ENCODE measurements at regions not wholly inside any gene's neighbourhood (a gene's known extent, or its start where the extent isn't known, plus 50 kb on each side); places are given as distances from the start of the nearest gene placed in this dataset.

DNA sequence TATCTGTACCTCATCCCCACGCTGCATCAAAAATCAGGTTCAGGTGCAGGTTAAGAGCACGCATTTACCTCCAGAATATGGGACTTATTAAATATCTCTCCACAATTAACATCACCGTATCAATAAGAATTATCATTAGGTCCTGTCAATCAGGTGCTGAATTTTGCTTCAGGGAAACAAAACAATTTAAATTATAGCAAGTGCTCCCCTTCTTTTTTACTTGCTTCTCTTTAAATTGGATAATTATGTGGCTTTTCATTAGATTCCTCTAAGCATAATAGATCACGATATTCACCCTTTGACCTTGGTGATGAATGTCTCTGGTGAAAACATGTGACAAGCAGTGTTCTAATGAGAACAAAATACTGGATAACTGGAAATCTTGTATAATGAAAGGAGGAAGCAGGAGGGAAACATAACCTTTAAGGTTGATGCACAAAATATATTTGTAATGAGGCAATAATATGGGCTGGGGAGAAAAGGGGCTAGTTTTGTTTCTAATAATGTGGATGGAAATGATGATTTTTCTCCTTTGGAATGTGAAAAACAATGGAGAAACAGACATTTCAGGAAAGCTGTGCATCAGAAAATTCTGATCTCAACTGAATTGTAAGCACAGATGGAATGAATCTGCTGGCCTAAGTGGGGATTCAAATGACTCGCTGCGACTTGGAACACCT lies 166.9 kb downstream of the SNX10 start:
- H3K4me3 ChIP-seq (ENCODE audit: low read depth, low read length), result no peak overlapping the region
- H3K9ac ChIP-seq (ENCODE audit: low read length), result no peak overlapping the region
- no peak overlapping the region for H2AK5ac ChIP-seq (ENCODE audit: low read length)
- no peak overlapping the region for H4K91ac ChIP-seq (ENCODE audit: low read depth, low read length)
- H3K79me2 ChIP-seq (ENCODE audit: control insufficient read depth, insufficient read depth, low read length, poor library complexity), result no peaks in the 10 kb centered on the region
- no peak overlapping the region for H3K23ac ChIP-seq (ENCODE audit: low read length)
- no peaks in the 10 kb centered on the region for H3K9me3 ChIP-seq (ENCODE audit: insufficient read depth, low read depth, low read length)
- H3K4me2 ChIP-seq (ENCODE audit: low read length), result no peak overlapping the region
- no peak overlapping the region for H3K4ac ChIP-seq (ENCODE audit: low read depth, low read length)
- WGBS (ENCODE audit: extremely low coverage, insufficient coverage, insufficient read length), result no CpG with 5 or more reads among the region's 6 CpGs
- no peaks in the 10 kb centered on the region for H3K79me1 ChIP-seq (ENCODE audit: low read length)
- peaks cover 0 to 2% of the 10 kb centered on the region in 2 experiments for H3K4me1 ChIP-seq (ENCODE audit: control insufficient read depth in 1 of 2, insufficient read depth in 2 of 2, low read length in 2 of 2)
- no peak overlapping the region for H4K12ac ChIP-seq (ENCODE audit: low read depth, low read length)
- no peak overlapping the region for H2BK12ac ChIP-seq (ENCODE audit: low read length)
- H2BK5ac ChIP-seq (ENCODE audit: low read depth, low read length, poor library complexity), result no peak overlapping the region
- no peaks in the 10 kb centered on the region for H3K36me3 ChIP-seq (ENCODE audit: control insufficient read depth in 1 of 2, insufficient read depth in 2 of 2, low read length in 2 of 2)
- no peak overlapping the region for H3K18ac ChIP-seq (ENCODE audit: low read length)
- no peak overlapping the region for H4K8ac ChIP-seq (ENCODE audit: low read depth, low read length)
- H2BK120ac ChIP-seq (ENCODE audit: insufficient read depth, low read length, poor library complexity), result no peak overlapping the region
- DNase-seq, result no peak
- H2AFZ ChIP-seq (ENCODE audit: insufficient read depth, low read length, poor library complexity), result no peak overlapping the region
- no peaks in the 10 kb centered on the region for H3K27me3 ChIP-seq (ENCODE audit: insufficient read depth, low read length)
- H3K27ac ChIP-seq (ENCODE audit: low read depth, low read length), result no peak overlapping the region
- H3K14ac ChIP-seq (ENCODE audit: low read length), result no peak overlapping the region

- Histone ChIP-seq H2AK5ac (ENCODE audit: low read length) (no peak overlapping the region), H4K12ac (ENCODE audit: low read depth, low read length) (no peak overlapping the region), H3K4me2 (ENCODE audit: low read length) (no peak overlapping the region), H3K18ac (ENCODE audit: low read length) (no peak overlapping the region), H3K4me3 (ENCODE audit: low read depth, low read length) (no peak overlapping the region), H3K27me3 (ENCODE audit: insufficient read depth, low read length) (no peaks in the 10 kb centered on the region), H3K14ac (ENCODE audit: low read length) (no peak overlapping the region), H3K79me1 (ENCODE audit: low read length) (no peaks in the 10 kb centered on the region), H2BK5ac (ENCODE audit: low read depth, low read length, poor library complexity) (no peak overlapping the region), H3K79me2 (ENCODE audit: control insufficient read depth, insufficient read depth, low read length, poor library complexity) (no peaks in the 10 kb centered on the region), H2BK120ac (ENCODE audit: insufficient read depth, low read length, poor library complexity) (no peak overlapping the region), H2BK12ac (ENCODE audit: low read length) (no peak overlapping the region), H4K91ac (ENCODE audit: low read depth, low read length) (no peak overlapping the region), H3K4ac (ENCODE audit: low read depth, low read length) (no peak overlapping the region), H3K36me3 (ENCODE audit: control insufficient read depth in 1 of 2, insufficient read depth in 2 of 2, low read length in 2 of 2) (no peaks in the 10 kb centered on the region), H3K4me1 (ENCODE audit: control insufficient read depth in 1 of 2, insufficient read depth in 2 of 2, low read length in 2 of 2) (peaks cover 0 to 2% of the 10 kb centered on the region in 2 experiments), H3K9ac (ENCODE audit: low read length) (no peak overlapping the region), H3K23ac (ENCODE audit: low read length) (no peak overlapping the region), H3K27ac (ENCODE audit: low read depth, low read length) (no peak overlapping the region), H4K8ac (ENCODE audit: low read depth, low read length) (no peak overlapping the region), H3K9me3 (ENCODE audit: insufficient read depth, low read depth, low read length) (no peaks in the 10 kb centered on the region), H2AFZ (ENCODE audit: insufficient read depth, low read length, poor library complexity) (no peak overlapping the region)
- WGBS (ENCODE audit: extremely low coverage, insufficient coverage, insufficient read length), result no CpG with 5 or more reads among the region's 5 CpGs
- DNase-seq, result no peak
These were observed 168.0 kb downstream of the SNX10 start for GRCh38 chr7:26459540-26460193.

- Histone ChIP-seq H3K4me3 (ENCODE audit: low read depth, low read length) (no peak overlapping the region), H3K27me3 (ENCODE audit: insufficient read depth, low read length) (no peaks in the 10 kb centered on the region), H2BK120ac (ENCODE audit: insufficient read depth, low read length, poor library complexity) (no peak overlapping the region), H4K91ac (ENCODE audit: low read depth, low read length) (no peak overlapping the region), H3K36me3 (ENCODE audit: control insufficient read depth in 1 of 2, insufficient read depth in 2 of 2, low read length in 2 of 2) (no peaks in the 10 kb centered on the region), H3K9me3 (ENCODE audit: insufficient read depth, low read depth, low read length) (no peaks in the 10 kb centered on the region), H3K4me1 (ENCODE audit: control insufficient read depth in 1 of 2, insufficient read depth in 2 of 2, low read length in 2 of 2) (peaks cover 0 to 2% of the 10 kb centered on the region in 2 experiments), H3K14ac (ENCODE audit: low read length) (no peak overlapping the region), H4K8ac (ENCODE audit: low read depth, low read length) (no peak overlapping the region), H2AFZ (ENCODE audit: insufficient read depth, low read length, poor library complexity) (no peak overlapping the region), H3K9ac (ENCODE audit: low read length) (no peak overlapping the region), H3K4me2 (ENCODE audit: low read length) (no peak overlapping the region), H2BK12ac (ENCODE audit: low read length) (no peak overlapping the region), H3K4ac (ENCODE audit: low read depth, low read length) (no peak overlapping the region), H3K79me2 (ENCODE audit: control insufficient read depth, insufficient read depth, low read length, poor library complexity) (no peaks in the 10 kb centered on the region), H3K79me1 (ENCODE audit: low read length) (no peaks in the 10 kb centered on the region), H2BK5ac (ENCODE audit: low read depth, low read length, poor library complexity) (no peak overlapping the region), H3K18ac (ENCODE audit: low read length) (no peak overlapping the region), H3K23ac (ENCODE audit: low read length) (no peak overlapping the region), H3K27ac (ENCODE audit: low read depth, low read length) (no peak overlapping the region), H2AK5ac (ENCODE audit: low read length) (no peak overlapping the region), H4K12ac (ENCODE audit: low read depth, low read length) (no peak overlapping the region)
- DNase-seq, result no peak
- no CpG with 5 or more reads among the region's 4 CpGs for WGBS (ENCODE audit: extremely low coverage, insufficient coverage, insufficient read length)
These were observed 168.9 kb downstream of the SNX10 start for GRCh38 chr7:26460351-26461085.

GRCh38 chr7:26461518-26461917 lies 169.9 kb downstream of the SNX10 start:
- Histone ChIP-seq H3K27me3 (ENCODE audit: insufficient read depth, low read length) (no peaks in the 10 kb centered on the region), H3K23ac (ENCODE audit: low read length) (no peak overlapping the region), H3K4me1 (ENCODE audit: control insufficient read depth in 1 of 2, insufficient read depth in 2 of 2, low read length in 2 of 2) (no peaks in the 10 kb centered on the region), H3K79me1 (ENCODE audit: low read length) (no peaks in the 10 kb centered on the region), H2AK5ac (ENCODE audit: low read length) (no peak overlapping the region), H3K4ac (ENCODE audit: low read depth, low read length) (no peak overlapping the region), H3K9ac (ENCODE audit: low read length) (no peak overlapping the region), H4K91ac (ENCODE audit: low read depth, low read length) (no peak overlapping the region), H2AFZ (ENCODE audit: insufficient read depth, low read length, poor library complexity) (no peak overlapping the region), H4K12ac (ENCODE audit: low read depth, low read length) (no peak overlapping the region), H3K79me2 (ENCODE audit: control insufficient read depth, insufficient read depth, low read length, poor library complexity) (no peaks in the 10 kb centered on the region), H2BK12ac (ENCODE audit: low read length) (no peak overlapping the region), H3K4me3 (ENCODE audit: low read depth, low read length) (no peak overlapping the region), H2BK120ac (ENCODE audit: insufficient read depth, low read length, poor library complexity) (no peak overlapping the region), H4K8ac (ENCODE audit: low read depth, low read length) (no peak overlapping the region), H3K9me3 (ENCODE audit: insufficient read depth, low read depth, low read length) (no peaks in the 10 kb centered on the region), H2BK5ac (ENCODE audit: low read depth, low read length, poor library complexity) (no peak overlapping the region), H3K4me2 (ENCODE audit: low read length) (no peak overlapping the region), H3K14ac (ENCODE audit: low read length) (no peak overlapping the region), H3K36me3 (ENCODE audit: control insufficient read depth in 1 of 2, insufficient read depth in 2 of 2, low read length in 2 of 2) (no peaks in the 10 kb centered on the region), H3K18ac (ENCODE audit: low read length) (no peak overlapping the region), H3K27ac (ENCODE audit: low read depth, low read length) (no peak overlapping the region)
- DNase-seq, result no peak
- WGBS (ENCODE audit: extremely low coverage, insufficient coverage, insufficient read length), result no CpG with 5 or more reads among the region's 7 CpGs

Measured in trophoblast cell (in vitro differentiated cells and primary cell).